ENCODE measurements at regions not wholly inside any gene's neighbourhood (a gene's known extent, or its start where the extent isn't known, plus 50 kb on each side); places are given as distances from the start of the nearest gene placed in this dataset.
"Not testable (repeated sequence)": the region's sequence is repeated elsewhere in the genome, so short reads cannot be mapped to it uniquely, and the experiment has no call there.

GRCh38 chr6:81228912-81229555 lies 523.4 kb downstream of the TENT5A start:
- no peak for DNase-seq

- no peak for DNase-seq
Measured at GRCh38 chr6:81226957-81227356, 525.5 kb downstream of the TENT5A start.

GRCh38 chr6:81216668-81217067 lies 535.8 kb downstream of the TENT5A start:
- DNase-seq = no peak

- DNase-seq = no peak
Measured at GRCh38 chr6:81215092-81215432, 537.4 kb downstream of the TENT5A start.

- DNase-seq = no peak
Measured at GRCh38 chr6:81214414-81215091, 537.9 kb downstream of the TENT5A start.

GRCh38 chr6:81204731-81205130 lies 547.8 kb downstream of the TENT5A start:
- DNase-seq = no peak

GRCh38 chr6:81194374-81194773 lies 558.1 kb downstream of the TENT5A start:
- DNase-seq = no peak

GRCh38 chr6:81172056-81172740 lies 580.3 kb downstream of the TENT5A start:
- no peak for DNase-seq

- DNase-seq = no peak
Measured at GRCh38 chr6:81169166-81169565, 583.3 kb downstream of the TENT5A start.

GRCh38 chr6:81166770-81167169 lies 585.7 kb downstream of the TENT5A start:
- DNase-seq = no peak

GRCh38 chr6:81158956-81159355 lies 593.5 kb downstream of the TENT5A start:
- no peak for DNase-seq

GRCh38 chr6:81148751-81149150 lies 603.7 kb downstream of the TENT5A start:
- no peak for DNase-seq

GRCh38 chr6:81145506-81145905 lies 607.0 kb downstream of the TENT5A start:
- no peak for DNase-seq

GRCh38 chr6:81144346-81144745 lies 608.1 kb downstream of the TENT5A start:
- DNase-seq = no peak

- no peak for DNase-seq
Measured at GRCh38 chr6:81138236-81138635, 614.2 kb downstream of the TENT5A start.

GRCh38 chr6:81130969-81131368 lies 621.5 kb downstream of the TENT5A start:
- DNase-seq = no peak

GRCh38 chr6:81130061-81130460 lies 622.4 kb downstream of the TENT5A start:
- DNase-seq = no peak

- DNase-seq = no peak
Measured at GRCh38 chr6:81128671-81129070, 623.8 kb downstream of the TENT5A start.

GRCh38 chr6:81126150-81126549 lies 626.3 kb downstream of the TENT5A start:
- no peak for DNase-seq

GRCh38 chr6:81120280-81120679 lies 632.2 kb downstream of the TENT5A start:
- no peak for DNase-seq

- DNase-seq = no peak
Measured at GRCh38 chr6:81105998-81106397, 646.5 kb downstream of the TENT5A start.

GRCh38 chr6:81098109-81098814 lies 654.2 kb downstream of the TENT5A start:
- no peak for DNase-seq

- not testable (repeated sequence) for DNase-seq
Measured at GRCh38 chr6:81096464-81096863, 656.0 kb downstream of the TENT5A start.

GRCh38 chr6:81093051-81093450 lies 659.4 kb downstream of the TENT5A start:
- DNase-seq = no peak

Data from activated CD4-positive, alpha-beta T cell treated with anti-CD3 and anti-CD28 coated beads, Interleukin-10, Interleukin-2, amounts not matched to agents 100 ng/mL and 50 ng/mL, durations not matched to agents 16 hours and 8 hours (primary cell).